HFFc6 (cell line): ENCODE measurements at regions not wholly inside any gene's neighbourhood (a gene's known extent, or its start where the extent isn't known, plus 50 kb on each side); places are given as distances from the start of the nearest gene placed in this dataset.

Source experiments
- DNase-seq: peaks from one replicate; pipeline ENCODE4 v3.0.0-alpha.2; 2018
- H3K27ac Mint-ChIP-seq: 2 replicates; pipeline ENCODE4 v1.8.0; 2020; ENCODE audit warnings: mild to moderate bottlenecking, mixed read lengths
- H3K27me3 Mint-ChIP-seq: 2 replicates; pipeline ENCODE4 v1.8.0; 2021; ENCODE audit warnings: mild to moderate bottlenecking, moderate library complexity, mixed read lengths; ENCODE audit not compliant: insufficient read depth
- H3K36me3 Mint-ChIP-seq: 2 replicates; pipeline ENCODE4 v1.8.0; 2021; ENCODE audit warnings: low read depth, mixed read lengths
- H3K4me1 Mint-ChIP-seq: 2 replicates; pipeline ENCODE4 v1.8.0; 2020; ENCODE audit warnings: low read depth, mixed read lengths
- H3K4me3 Mint-ChIP-seq: 2 replicates; pipeline ENCODE4 v1.8.0; 2020; ENCODE audit warnings: mild to moderate bottlenecking, moderate library complexity, mixed read lengths
- H3K9me3 Mint-ChIP-seq: 2 replicates; pipeline ENCODE4 v1.8.0; 2020; ENCODE audit warnings: mild to moderate bottlenecking, mixed read lengths
- TF ChIP-seq, protein P1 (sequence below): fragments of 200-600 bp; sonication (generic); IDR thresholded peaks from 2 replicates; pipeline ENCODE4 v1.5.0; 2021; ENCODE audit warnings: antibody characterized with exemption, mild to moderate bottlenecking

DNA sequence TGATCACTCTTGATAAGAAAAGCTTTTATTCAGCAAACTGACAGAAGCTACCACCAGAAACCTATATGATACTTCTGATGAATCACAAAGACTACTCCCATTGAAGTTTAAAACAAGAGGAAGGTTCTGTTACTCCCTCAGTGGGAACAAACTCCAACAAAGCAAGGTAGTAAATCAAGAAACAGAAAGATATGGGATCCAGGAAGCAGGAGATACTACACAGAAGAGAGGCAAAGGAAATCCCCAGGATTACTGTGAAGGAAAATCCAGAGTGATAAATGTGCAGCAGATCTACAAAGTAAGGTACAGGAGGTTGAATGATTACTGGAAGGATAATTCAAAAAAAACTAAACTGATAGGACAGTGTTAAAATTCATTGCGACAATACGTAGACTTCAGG lies 222.4 kb downstream of the HHIP start:
- TF ChIP-seq, protein P1, sequence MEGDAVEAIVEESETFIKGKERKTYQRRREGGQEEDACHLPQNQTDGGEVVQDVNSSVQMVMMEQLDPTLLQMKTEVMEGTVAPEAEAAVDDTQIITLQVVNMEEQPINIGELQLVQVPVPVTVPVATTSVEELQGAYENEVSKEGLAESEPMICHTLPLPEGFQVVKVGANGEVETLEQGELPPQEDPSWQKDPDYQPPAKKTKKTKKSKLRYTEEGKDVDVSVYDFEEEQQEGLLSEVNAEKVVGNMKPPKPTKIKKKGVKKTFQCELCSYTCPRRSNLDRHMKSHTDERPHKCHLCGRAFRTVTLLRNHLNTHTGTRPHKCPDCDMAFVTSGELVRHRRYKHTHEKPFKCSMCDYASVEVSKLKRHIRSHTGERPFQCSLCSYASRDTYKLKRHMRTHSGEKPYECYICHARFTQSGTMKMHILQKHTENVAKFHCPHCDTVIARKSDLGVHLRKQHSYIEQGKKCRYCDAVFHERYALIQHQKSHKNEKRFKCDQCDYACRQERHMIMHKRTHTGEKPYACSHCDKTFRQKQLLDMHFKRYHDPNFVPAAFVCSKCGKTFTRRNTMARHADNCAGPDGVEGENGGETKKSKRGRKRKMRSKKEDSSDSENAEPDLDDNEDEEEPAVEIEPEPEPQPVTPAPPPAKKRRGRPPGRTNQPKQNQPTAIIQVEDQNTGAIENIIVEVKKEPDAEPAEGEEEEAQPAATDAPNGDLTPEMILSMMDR, result no peak
- H3K9me3 Mint-ChIP-seq, result peaks cover 18% of the 10 kb centered on the region
- 0 out of 2 replicates have a peak, but pooled peaks cover 6% of the 10 kb centered on the region for H3K36me3 Mint-ChIP-seq
- no peak for DNase-seq
- no peaks in the 10 kb centered on the region for H3K27me3 Mint-ChIP-seq
- no peak overlapping the region for H3K4me3 Mint-ChIP-seq
- no peaks in the 10 kb centered on the region for H3K4me1 Mint-ChIP-seq
- H3K27ac Mint-ChIP-seq, result no peak overlapping the region

DNA sequence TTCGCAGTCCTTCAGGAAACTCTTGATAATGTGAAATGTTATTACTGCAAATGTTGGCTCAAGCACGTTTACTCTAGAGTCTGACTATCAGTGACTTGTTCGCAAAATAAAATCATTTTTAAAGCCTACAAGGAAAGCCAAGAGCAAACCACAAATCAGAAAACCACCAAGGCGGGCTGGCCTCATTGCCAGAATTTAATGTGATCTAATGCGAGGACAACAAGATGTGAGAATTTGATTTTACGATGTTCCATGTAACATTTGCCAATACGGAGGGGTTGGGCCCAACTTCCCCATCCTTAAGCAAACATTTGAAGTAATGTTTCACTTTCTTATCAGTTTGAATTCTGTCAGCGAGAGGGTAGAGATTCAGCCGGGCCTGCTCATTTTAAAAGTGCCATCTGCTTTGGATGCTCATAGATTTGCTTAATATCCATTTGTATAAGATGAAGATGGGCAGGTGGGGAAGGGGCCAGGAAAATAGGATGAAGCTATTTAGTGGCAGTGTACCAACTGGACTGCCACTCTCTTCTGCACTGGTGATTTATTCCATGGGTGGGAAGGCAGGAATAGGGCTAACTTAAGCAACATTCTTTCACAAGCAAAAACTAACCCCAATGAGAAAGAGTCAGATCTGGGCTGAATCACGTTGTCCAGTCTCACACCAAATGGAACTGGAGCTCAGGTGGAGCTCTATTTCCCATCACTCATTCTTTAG lies 225.3 kb downstream of the ANAPC10 start:
- no peak overlapping the region for H3K4me3 Mint-ChIP-seq
- peaks cover 2% of the 10 kb centered on the region for H3K9me3 Mint-ChIP-seq
- no peaks in the 10 kb centered on the region for H3K27me3 Mint-ChIP-seq
- DNase-seq, result no peak
- TF ChIP-seq, protein P1, result no peak
- no peak overlapping the region for H3K27ac Mint-ChIP-seq
- 0 out of 2 replicates have a peak, but pooled peaks cover under 1% of the 10 kb centered on the region for H3K36me3 Mint-ChIP-seq
- H3K4me1 Mint-ChIP-seq, result no peaks in the 10 kb centered on the region

DNA sequence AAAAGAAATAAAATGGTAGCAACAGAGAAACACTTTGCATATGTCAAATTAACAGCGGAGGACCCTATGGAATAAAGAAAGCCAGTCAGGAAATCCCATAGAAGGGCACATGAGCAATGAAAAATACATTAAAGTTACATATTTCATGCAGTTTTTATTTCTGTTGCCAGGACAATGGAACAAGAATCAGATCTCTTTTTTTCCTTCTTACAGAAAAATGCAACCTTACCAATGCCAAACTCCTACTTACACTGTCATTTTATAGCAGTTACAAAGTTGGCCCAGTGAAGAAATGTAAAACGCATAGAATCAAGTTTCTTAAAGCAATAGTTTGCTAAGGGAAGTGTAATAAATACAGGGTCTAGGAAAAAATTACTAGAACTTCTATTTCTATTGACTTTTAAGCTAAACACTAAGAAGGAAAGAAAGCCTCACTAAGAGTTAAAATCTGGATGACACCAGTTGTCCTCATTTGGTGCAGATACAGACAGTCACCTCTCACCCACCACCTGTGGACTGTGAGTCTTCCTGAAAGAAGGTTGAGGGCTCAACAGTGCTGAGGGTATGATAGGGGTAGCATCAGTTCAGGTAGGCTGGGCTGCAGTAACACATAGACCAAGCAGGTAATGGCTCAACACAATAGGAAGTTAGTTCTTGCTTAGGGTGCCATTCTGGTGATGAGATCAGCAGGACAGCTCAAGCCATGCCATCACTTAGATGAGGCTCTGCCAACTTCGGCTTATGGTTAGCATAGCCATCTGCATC lies 224.6 kb downstream of the ANAPC10 start:
- Mint-ChIP-seq H3K4me1 (no peaks in the 10 kb centered on the region), H3K36me3 (no peaks in the 10 kb centered on the region), H3K27ac (no peak overlapping the region), H3K9me3 (no peaks in the 10 kb centered on the region; the same call in none of the 2 replicates), H3K27me3 (no peaks in the 10 kb centered on the region), H3K4me3 (no peak overlapping the region)
- DNase-seq, result no peak
- TF ChIP-seq, protein P1, result no peak

DNA sequence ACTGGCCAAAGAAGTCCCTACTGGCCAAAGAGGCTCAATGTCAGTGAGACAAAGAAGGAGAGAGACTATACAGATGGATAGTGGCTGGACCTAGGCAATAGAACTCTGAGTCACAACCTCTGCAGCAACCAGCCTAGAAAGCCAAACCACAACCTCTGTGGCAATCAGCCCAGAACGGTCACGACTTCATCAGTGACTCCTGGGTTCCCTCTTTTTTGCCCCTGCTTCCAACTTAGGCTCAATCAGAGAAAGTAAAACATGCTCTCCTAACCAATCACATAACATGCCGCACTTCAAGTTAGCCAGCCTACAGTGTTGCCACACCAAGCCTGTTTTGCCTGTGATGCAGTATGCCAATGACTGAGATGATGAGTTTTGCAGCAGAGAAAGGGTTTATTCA lies 203.4 kb downstream of the ANAPC10 start:
- peaks cover 11% of the 10 kb centered on the region for H3K9me3 Mint-ChIP-seq

DNA sequence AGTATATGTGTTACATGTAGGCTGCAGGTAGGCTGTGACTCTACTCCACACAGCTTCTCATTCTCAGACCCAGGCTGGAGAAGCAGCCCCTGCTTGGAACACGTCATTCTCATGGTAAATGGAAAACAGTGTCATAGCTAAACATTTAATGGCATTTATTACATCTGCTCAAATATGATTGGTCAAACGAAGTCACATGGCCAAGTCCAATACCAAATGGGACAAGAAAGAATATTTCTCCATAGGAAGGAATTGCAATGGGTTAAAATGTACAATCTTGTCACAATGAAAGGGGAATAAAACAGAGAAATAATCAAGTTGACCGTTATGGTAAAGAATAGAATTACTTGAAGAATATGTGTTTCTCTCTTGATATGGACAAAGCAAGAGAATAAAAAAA lies 198.6 kb downstream of the ANAPC10 start:
- Mint-ChIP-seq H3K27me3 (no peaks in the 10 kb centered on the region), H3K9me3 (peaks cover 11% of the 10 kb centered on the region), H3K36me3 (no peaks in the 10 kb centered on the region), H3K4me1 (no peaks in the 10 kb centered on the region), H3K27ac (no peak overlapping the region), H3K4me3 (no peak overlapping the region)
- TF ChIP-seq, protein P1, result no peak
- DNase-seq, result no peak

More for the DNA sequence above, 203.4 kb downstream of the ANAPC10 start:
- TF ChIP-seq, protein P1, result no peak
- Mint-ChIP-seq H3K27me3 (no peaks in the 10 kb centered on the region), H3K4me3 (no peak overlapping the region), H3K27ac (no peak overlapping the region), H3K36me3 (no peaks in the 10 kb centered on the region), H3K4me1 (no peaks in the 10 kb centered on the region)
- DNase-seq, result peak; percentile 16
